ENCODE measurements at regions not wholly inside any gene's neighbourhood (a gene's known extent, or its start where the extent isn't known, plus 50 kb on each side); places are given as distances from the start of the nearest gene placed in this dataset.

GRCh38 chr10:121130382-121130781 is 279.2 kb downstream of the WDR11 start:
- TF ChIP-seq CTCF (IDR thresholded peaks at IDR 0.05; ENCODE audit: poor library complexity, severe bottlenecking) (no peak), REST (IDR thresholded peaks at IDR 0.05; ENCODE audit: borderline replicate concordance) (no peak), POLR2AphosphoS5 (IDR thresholded peaks at IDR 0.05) (no peak), EZH2 (IDR thresholded peaks at IDR 0.05; ENCODE audit: borderline replicate concordance, insufficient read depth, low read length, poor library complexity, severe bottlenecking) (no peak), TAF1 (IDR thresholded peaks at IDR 0.05; ENCODE audit: low read depth) (no peak)
